SKM-1 treated with dmso at 0.1 percent for 144 hours (cell line): ENCODE measurements at regions not wholly inside any gene's neighbourhood (a gene's known extent, or its start where the extent isn't known, plus 50 kb on each side); places are given as distances from the start of the nearest gene placed in this dataset.
A peak's percentile ranks its signal among the peaks of the same experiment; 100 is the strongest.

Experiments
- DNase-seq: peaks from one replicate; lab custom pipeline; 2025; ENCODE audit not compliant: unreplicated experiment; lab: John Stamatoyannopoulos, UW

GRCh38 chr5:109917154-109917546 is 227.4 kb downstream of the MAN2A1 start:
- no peak for DNase-seq

DNA sequence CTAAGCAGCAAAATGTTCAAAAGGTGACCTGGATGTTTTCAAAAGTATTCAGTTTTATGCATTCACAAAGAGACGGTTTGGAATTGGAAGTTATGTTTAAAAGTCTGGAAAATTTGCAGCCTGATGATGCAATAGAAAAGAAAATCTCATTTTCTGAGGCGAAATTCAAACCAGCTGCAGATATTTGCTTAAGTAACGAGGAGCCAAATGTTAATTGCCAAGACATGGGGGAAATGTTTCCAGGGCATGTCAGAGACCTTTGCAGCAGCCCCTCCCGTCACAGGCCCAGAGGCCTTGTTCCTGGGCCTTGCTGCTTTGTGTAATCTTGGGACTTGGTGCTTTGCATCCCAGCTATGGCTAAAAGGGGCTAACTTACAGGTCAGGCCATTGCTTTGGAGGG is 228.2 kb downstream of the MAN2A1 start:
- DNase-seq = no peak

- no peak for DNase-seq
Measured at GRCh38 chr5:109920736-109921135, 231.0 kb downstream of the MAN2A1 start.

GRCh38 chr5:109921735-109922380 is 232.1 kb downstream of the MAN2A1 start:
- DNase-seq = no peak

GRCh38 chr5:109922381-109922995 is 232.8 kb downstream of the MAN2A1 start:
- DNase-seq = no peak

DNA sequence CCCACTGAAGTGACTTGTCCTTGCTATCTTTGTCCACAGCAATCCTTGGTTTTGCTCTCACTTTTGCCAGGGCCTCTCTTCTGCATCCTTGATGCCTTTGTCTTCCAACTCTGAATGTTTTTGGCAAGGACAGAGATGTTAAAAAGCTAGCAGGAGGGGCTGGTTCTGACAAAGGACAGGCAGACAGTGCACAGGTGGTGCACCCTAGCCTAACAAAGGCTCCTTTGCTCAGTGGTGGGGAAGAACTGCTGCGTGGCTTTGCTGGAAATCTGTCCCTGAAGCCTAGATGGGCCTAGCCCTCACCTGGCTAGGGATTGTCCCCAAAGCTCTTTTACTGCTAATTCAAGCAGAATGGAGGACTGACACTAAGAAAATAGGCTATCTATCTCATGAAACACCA is 233.5 kb downstream of the MAN2A1 start:
- no peak for DNase-seq

DNA sequence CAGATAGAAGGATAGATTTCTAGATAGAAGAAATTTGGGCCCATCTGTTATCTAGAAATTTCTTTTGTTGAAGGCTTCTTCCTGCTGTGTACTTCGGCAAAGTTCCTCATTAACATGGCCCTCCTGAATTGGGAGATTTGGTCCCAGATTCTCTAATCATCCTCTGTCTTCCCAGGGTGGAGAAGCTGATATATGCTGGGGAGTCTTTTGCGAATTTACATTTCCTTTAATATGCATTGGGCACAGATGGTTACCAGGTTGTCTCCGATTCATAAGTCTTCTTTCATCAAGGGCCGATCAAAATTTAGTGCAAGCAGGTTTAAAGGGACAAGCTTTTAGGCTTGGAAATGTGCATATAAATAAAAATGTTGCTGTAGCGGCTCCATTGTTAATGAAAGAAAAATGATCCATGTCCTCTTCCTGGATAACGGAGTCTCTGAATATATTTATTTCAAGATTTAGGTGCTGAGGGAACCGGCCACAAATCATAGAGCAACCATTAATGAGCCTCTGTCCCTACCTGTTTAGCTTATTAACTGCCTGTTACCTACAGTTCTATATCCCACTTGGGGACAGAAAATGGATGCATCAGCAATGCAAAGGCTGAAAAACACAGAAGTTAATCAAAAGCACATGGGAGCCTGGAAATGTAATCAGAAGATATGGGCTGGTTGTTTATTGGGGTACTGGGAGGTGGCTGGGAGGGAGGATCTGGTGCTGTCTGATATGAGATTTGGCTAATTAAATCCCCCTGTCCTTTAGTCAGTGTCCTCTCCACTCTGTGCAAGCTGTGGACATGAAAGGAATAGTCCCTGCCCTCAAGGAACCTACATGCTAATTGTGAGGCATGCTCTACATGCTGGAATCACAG is 234.7 kb downstream of the MAN2A1 start:
- DNase-seq = no peak

DNA sequence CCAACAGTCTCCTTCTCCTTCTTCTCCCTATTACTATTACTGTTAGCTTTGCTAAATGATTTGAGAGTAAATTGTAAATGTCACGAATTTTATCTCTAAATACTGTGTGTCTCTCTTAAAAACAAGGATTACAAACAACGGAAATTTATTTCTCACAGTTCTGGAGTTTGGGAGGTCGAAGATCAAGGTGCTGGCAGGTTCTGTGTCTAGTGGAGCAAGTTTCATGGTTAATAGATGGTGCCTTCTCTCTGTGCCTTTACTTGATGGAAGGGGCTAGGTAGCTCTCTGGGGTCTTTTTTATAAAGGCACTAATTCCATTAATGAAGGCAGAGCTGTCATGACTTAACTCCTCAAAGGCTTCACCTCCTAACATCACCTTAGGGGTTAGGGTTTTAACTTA is 237.9 kb downstream of the MAN2A1 start:
- DNase-seq = no peak

- DNase-seq = no peak
Measured at GRCh38 chr5:109928046-109928445, 238.3 kb downstream of the MAN2A1 start.

- DNase-seq = no peak
Measured at GRCh38 chr5:109928811-109929210, 239.1 kb downstream of the MAN2A1 start.

DNA sequence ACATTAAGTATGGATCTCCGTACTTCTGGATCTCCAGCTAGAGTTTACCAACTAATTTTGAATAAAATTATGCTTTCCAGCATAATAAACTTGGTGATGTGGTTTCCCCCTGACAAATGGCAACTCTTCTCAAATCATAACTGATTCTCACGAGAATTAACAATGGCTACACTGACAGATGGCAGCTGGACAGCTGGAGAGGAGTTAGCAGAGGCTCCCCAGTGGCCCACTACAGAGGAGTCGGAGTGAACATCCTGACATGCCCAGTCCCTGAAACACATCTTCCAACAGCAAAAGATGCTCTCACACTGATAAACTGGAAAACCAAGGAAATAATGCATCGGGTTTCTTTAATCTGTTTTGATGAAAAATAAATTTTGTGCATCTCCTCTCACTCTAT is 239.6 kb downstream of the MAN2A1 start:
- no peak for DNase-seq

DNA sequence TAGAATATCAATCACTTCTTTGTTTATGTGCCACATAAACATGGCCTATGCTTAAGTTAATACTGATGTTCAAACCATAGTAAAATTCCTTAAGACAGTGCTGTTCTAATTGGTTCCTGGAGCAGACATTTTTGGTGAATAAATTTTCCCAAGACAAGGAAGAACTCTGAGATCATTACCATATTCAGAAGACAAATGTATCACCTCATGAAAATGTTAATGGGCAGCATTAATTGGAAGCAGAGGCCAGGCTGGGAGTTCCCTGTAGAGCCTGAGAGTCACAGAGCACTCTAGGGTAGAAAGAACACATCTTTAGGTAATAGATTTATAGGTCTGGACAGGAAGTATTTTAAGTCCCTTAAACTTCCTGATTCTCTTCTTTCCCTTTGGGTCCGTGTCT is 240.2 kb downstream of the MAN2A1 start:
- no peak for DNase-seq

GRCh38 chr5:109931049-109931780 is 241.5 kb downstream of the MAN2A1 start:
- DNase-seq = no peak

- no peak for DNase-seq
Measured at GRCh38 chr5:109935833-109936490, 246.2 kb downstream of the MAN2A1 start.

DNA sequence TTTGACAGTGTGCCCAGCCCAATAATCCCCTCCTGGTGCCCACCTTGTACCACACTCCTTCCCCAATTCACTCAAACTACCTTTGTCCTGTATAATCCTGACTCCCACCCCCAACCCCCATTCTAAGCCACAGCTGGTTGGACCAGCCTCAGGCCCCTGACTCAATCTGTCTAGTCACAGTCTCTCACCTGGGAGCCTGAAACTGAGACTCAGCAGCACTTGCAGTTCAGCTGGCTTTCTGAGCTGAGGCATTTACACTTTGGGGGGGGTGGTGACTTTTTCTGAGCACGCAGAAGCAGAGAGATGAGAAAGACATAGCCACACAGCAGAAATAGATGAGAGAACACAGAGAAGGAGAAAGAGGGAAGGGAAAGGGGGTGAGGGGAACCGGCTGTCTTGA is 247.3 kb downstream of the MAN2A1 start:
- no peak for DNase-seq

DNA sequence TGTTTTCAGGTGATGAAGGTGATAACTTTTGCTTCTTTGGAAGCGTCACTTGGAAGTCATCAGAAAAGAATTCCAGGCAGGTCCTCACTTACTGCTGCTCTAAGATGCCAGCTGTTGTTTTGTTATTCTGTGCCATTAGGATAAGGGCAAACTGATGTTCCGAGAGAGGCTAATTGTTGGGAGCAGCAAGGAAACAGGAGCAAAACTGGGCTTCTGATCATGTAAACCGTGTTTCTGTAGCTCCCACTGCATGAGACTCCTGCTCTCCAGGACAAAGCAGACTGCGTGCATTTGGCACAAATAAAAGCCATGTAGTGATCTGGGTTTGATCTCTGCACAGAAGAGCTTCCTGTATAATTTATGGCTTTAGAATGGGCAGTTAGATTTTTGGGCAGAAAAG is 248.2 kb downstream of the MAN2A1 start:
- no peak for DNase-seq

GRCh38 chr5:109938453-109938852 is 248.7 kb downstream of the MAN2A1 start:
- DNase-seq = no peak

GRCh38 chr5:109939116-109939682 is 249.5 kb downstream of the MAN2A1 start:
- peak; percentile 18 for DNase-seq

DNA sequence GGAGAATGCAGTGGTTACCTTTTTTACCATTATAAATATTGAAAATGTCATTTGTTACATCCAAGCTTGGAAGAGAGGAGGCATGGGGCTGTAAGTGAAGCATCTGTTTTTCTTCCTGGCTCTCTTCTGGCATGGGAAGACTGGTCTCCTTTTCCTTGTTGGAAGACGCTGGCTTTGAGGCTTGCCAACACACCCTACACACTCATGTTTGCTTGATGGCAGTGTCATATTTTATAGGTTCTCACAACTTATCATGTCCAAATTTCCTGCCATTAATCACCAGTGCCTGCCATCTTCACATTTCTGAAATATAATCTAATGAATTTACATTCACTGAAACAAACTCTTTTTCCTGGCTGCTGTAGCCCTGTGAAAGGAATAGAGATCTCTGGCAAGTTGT is 252.9 kb downstream of the MAN2A1 start:
- no peak for DNase-seq

GRCh38 chr5:109943701-109944235 is 254.0 kb downstream of the MAN2A1 start:
- DNase-seq = no peak
